Vagina (tissue), 2 donors: ENCODE measurements at regions not wholly inside any gene's neighbourhood (a gene's known extent, or its start where the extent isn't known, plus 50 kb on each side); places are given as distances from the start of the nearest gene placed in this dataset.

ENCODE experiments used
- DNase-seq, 2 donors: peaks; one replicate each; pipeline ENCODE4 v3.0.0-alpha.2; 2017; ENCODE audit errors: extremely low spot score in 2 of 2
- H3K27ac ChIP-seq: fragments of 200-600 bp; sonication (generic); one replicate; pipeline ENCODE4 v1.5.1; 2019
- H3K27me3 ChIP-seq: fragments of 200-600 bp; sonication (generic); one replicate; pipeline ENCODE4 v1.5.1; 2019
- H3K36me3 ChIP-seq, 2 donors: fragments of 200-600 bp; sonication (generic); one replicate each; pipeline ENCODE4 v1.5.1; 2017 to 2019
- H3K4me1 ChIP-seq: fragments of 200-600 bp; sonication (generic); one replicate; pipeline ENCODE4 v1.5.1; 2019
- H3K4me3 ChIP-seq, 2 donors: fragments of 200-600 bp; sonication (generic); 1 replicate in 1 of 2; 2 replicates in 1 of 2; pipeline ENCODE4 v1.5.1; 2016 to 2019
- H3K9me3 ChIP-seq: fragments of 200-600 bp; sonication (generic); one replicate; pipeline ENCODE4 v1.5.1; 2019
- CTCF ChIP-seq, 3 experiments: fragments of 450-650 bp in 2 of 3; fragments of 200-600 bp in 1 of 3; sonication (generic) in 1 of 3; IDR thresholded peaks; one replicate each; pipeline ENCODE4 v1.5.1; 2017 to 2019; ENCODE audit warnings: antibody characterized with exemption in 3 of 3, mild to moderate bottlenecking in 2 of 3, moderate library complexity in 2 of 3
- POLR2A ChIP-seq, 2 donors: fragments of 450-650 bp; IDR thresholded peaks; one replicate each; pipeline ENCODE4 v1.6.1; 2017; ENCODE audit warnings: antibody characterized with exemption in 2 of 2, mild to moderate bottlenecking in 2 of 2, moderate library complexity in 2 of 2
- POLR2AphosphoS5 ChIP-seq, 2 donors: sonication (generic); formaldehyde crosslinking; IDR thresholded peaks; one replicate each; pipeline ENCODE4 v1.9.0; 2017; ENCODE audit warnings: antibody characterized with exemption in 2 of 2, mild to moderate bottlenecking in 2 of 2, low read depth in 1 of 2; ENCODE audit not compliant: insufficient read depth in 1 of 2
- intact Hi-C: fragments of 100-400 bp; cut with DNase I; formaldehyde crosslinking; loops from one replicate; pipeline ENCODE4 v1.15.1; 2023

GRCh38 chr7:114255404-114255841 lies 159.2 kb upstream of the FOXP2 start:
- Histone ChIP-seq H3K27me3 (no peaks in the 10 kb centered on the region), H3K27ac (no peak overlapping the region), H3K36me3 (no peaks in the 10 kb centered on the region), H3K9me3 (no peaks in the 10 kb centered on the region), H3K4me3 (no peak overlapping the region), H3K4me1 (no peaks in the 10 kb centered on the region)
- TF ChIP-seq CTCF (IDR thresholded peaks at IDR 0.05) (no peak), POLR2AphosphoS5 (IDR thresholded peaks at IDR 0.05; ENCODE audit: insufficient read depth in 1 of 2, low read depth in 1 of 2) (no peak), POLR2A (IDR thresholded peaks at IDR 0.05) (no peak)
- intact Hi-C loops: no loop called here
- DNase-seq: no peak

DNA sequence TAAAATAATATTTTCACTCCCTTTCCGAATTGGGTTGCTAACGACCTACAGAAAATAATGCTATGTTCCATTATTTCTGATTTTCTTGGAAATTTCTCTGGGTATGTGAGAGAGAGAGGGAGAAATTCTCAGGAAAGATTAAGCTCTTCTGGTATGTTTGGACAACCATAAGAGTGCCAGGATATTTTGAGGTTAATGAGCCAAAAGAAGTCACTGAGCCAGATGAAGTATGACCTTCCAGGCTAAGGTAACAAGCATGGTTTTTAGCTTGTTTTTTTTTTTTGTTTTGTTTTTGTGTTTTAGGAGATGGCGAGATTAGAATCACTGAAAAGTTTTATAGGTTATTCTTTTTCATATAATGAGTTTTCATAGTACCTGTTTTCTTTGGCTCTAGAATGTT lies 171.0 kb upstream of the FOXP2 start:
- DNase-seq: no peak
- H3K9me3 ChIP-seq: no peaks in the 10 kb centered on the region
- no peaks in the 10 kb centered on the region for H3K36me3 ChIP-seq
- intact Hi-C loops: no loop called here
- H3K4me3 ChIP-seq: no peak overlapping the region
- H3K27me3 ChIP-seq: no peaks in the 10 kb centered on the region
- H3K27ac ChIP-seq: no peak overlapping the region
- TF ChIP-seq CTCF (IDR thresholded peaks at IDR 0.05) (no peak), POLR2AphosphoS5 (IDR thresholded peaks at IDR 0.05; ENCODE audit: insufficient read depth in 1 of 2, low read depth in 1 of 2) (no peak), POLR2A (IDR thresholded peaks at IDR 0.05) (no peak)
- H3K4me1 ChIP-seq: no peaks in the 10 kb centered on the region

- Histone ChIP-seq H3K27me3 (no peaks in the 10 kb centered on the region), H3K4me3 (no peak overlapping the region), H3K36me3 (no peaks in the 10 kb centered on the region), H3K4me1 (no peaks in the 10 kb centered on the region), H3K27ac (no peak overlapping the region), H3K9me3 (no peaks in the 10 kb centered on the region)
- DNase-seq: no peak
- intact Hi-C loops: no loop called here
- no peak for TF ChIP-seq CTCF (IDR thresholded peaks at IDR 0.05)
- TF ChIP-seq POLR2A (IDR thresholded peaks at IDR 0.05): no peak
- TF ChIP-seq POLR2AphosphoS5 (IDR thresholded peaks at IDR 0.05; ENCODE audit: insufficient read depth in 1 of 2, low read depth in 1 of 2): no peak
Observed at GRCh38 chr7:114242992-114243507, 171.6 kb upstream of the FOXP2 start.

- TF ChIP-seq POLR2AphosphoS5 (IDR thresholded peaks at IDR 0.05; ENCODE audit: insufficient read depth in 1 of 2, low read depth in 1 of 2): no peak
- Histone ChIP-seq H3K4me3 (no peak overlapping the region), H3K9me3 (no peaks in the 10 kb centered on the region), H3K27ac (no peak overlapping the region), H3K27me3 (no peaks in the 10 kb centered on the region), H3K4me1 (no peaks in the 10 kb centered on the region), H3K36me3 (no peaks in the 10 kb centered on the region)
- intact Hi-C loops: no loop called here
- no peak for DNase-seq
Observed at GRCh38 chr7:114229246-114229645, 185.4 kb upstream of the FOXP2 start.

DNA sequence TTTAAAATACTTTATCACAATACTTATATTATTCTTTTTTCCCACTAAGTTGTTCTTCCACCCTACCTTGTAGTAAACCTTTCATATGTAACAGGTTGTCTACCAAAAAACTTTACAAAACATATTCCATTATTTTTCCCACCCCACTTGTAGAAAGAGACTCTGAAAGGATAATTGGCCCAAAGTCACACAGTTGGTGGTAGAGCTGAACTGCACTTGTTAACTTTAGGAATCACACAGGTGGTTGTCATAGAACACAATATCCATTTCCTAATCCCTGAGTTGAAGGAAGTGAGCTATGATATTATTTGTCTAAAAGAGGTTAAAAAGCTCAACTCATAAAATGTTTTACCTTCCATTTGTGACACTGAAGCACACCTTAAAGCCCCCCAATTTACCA lies 188.8 kb upstream of the FOXP2 start:
- Histone ChIP-seq H3K9me3 (no peaks in the 10 kb centered on the region), H3K27me3 (no peaks in the 10 kb centered on the region), H3K36me3 (no peaks in the 10 kb centered on the region), H3K4me3 (no peak overlapping the region), H3K27ac (no peak overlapping the region), H3K4me1 (no peaks in the 10 kb centered on the region)
- intact Hi-C loops: no loop called here
- TF ChIP-seq CTCF (IDR thresholded peaks at IDR 0.05) (no peak), POLR2A (IDR thresholded peaks at IDR 0.05) (no peak), POLR2AphosphoS5 (IDR thresholded peaks at IDR 0.05; ENCODE audit: insufficient read depth in 1 of 2, low read depth in 1 of 2) (no peak)
- DNase-seq: no peak
